GM10266 (cell line): ENCODE measurements at regions not wholly inside any gene's neighbourhood (a gene's known extent, or its start where the extent isn't known, plus 50 kb on each side); places are given as distances from the start of the nearest gene placed in this dataset.
"Not testable (repeated sequence)": the region's sequence is repeated elsewhere in the genome, so short reads cannot be mapped to it uniquely, and the experiment has no call there.

Experiments
- DNase-seq: peaks from one replicate; pipeline ENCODE4 v3.0.0; 2012; ENCODE audit errors: extremely low spot score
- CTCF ChIP-seq: IDR thresholded peaks from 2 replicates; pipeline ENCODE4 v1.5.1; 2012; ENCODE audit warnings: mild to moderate bottlenecking, low read depth; ENCODE audit not compliant: control insufficient read depth, insufficient read depth; ENCODE audit errors: missing control alignments

- TF ChIP-seq CTCF = no peak
- no peak for DNase-seq
These were observed 448.0 kb upstream of the NECTIN3 start for GRCh38 chr3:110623571-110623970.

GRCh38 chr3:110624576-110624975 is 447.0 kb upstream of the NECTIN3 start:
- no peak for DNase-seq
- TF ChIP-seq CTCF = no peak

GRCh38 chr3:110625201-110625747 is 446.3 kb upstream of the NECTIN3 start:
- TF ChIP-seq CTCF = no peak
- DNase-seq = no peak

- not testable (repeated sequence) for DNase-seq
These were observed 444.9 kb upstream of the NECTIN3 start for GRCh38 chr3:110626652-110627111.

- TF ChIP-seq CTCF = no peak
- DNase-seq = no peak
These were observed 442.8 kb upstream of the NECTIN3 start for GRCh38 chr3:110628650-110629301.

GRCh38 chr3:110629917-110630316 is 441.7 kb upstream of the NECTIN3 start:
- no peak for TF ChIP-seq CTCF

GRCh38 chr3:110644203-110644602 is 427.4 kb upstream of the NECTIN3 start:
- no peak for DNase-seq
- no peak for TF ChIP-seq CTCF

More at GRCh38 chr3:110629917-110630316, 441.7 kb upstream of the NECTIN3 start:
- DNase-seq = no peak
